Ovary (tissue), 7 donors: ENCODE measurements at regions not wholly inside any gene's neighbourhood (a gene's known extent, or its start where the extent isn't known, plus 50 kb on each side); places are given as distances from the start of the nearest gene placed in this dataset.

Experiments
- DNase-seq, 5 donors: peaks; one replicate each; pipeline ENCODE4 v3.0.0-alpha.2; 2019 to 2020
- H3K27ac ChIP-seq, 2 donors: fragments of 200-600 bp; one replicate each; pipeline versions ENCODE4 v1.5.1 to v1.8.0; 2019 to 2022
- H3K27me3 ChIP-seq: fragments of 200-600 bp; one replicate; pipeline ENCODE4 v1.8.0; 2022
- H3K36me3 ChIP-seq: fragments of 200-600 bp; sonication (generic); one replicate; pipeline ENCODE4 v1.5.1; 2019
- H3K4me1 ChIP-seq: one replicate; pipeline ENCODE4 v1.8.1; 2013; ENCODE audit warnings: mild to moderate bottlenecking, moderate library complexity; ENCODE audit not compliant: insufficient read depth
- H3K4me3 ChIP-seq: fragments of 200-600 bp; sonication (generic); one replicate; pipeline ENCODE4 v1.5.1; 2017
- H3K9me3 ChIP-seq, 2 donors: fragments of 200-600 bp in 1 of 2; sonication (generic) in 1 of 2; one replicate each; pipeline versions ENCODE4 v1.5.1 to v1.8.1; 2013 to 2019; ENCODE audit warnings: mild to moderate bottlenecking in 1 of 2, moderate library complexity in 1 of 2
- EP300 ChIP-seq: sonication (generic); formaldehyde crosslinking; IDR thresholded peaks from one replicate; pipeline ENCODE4 v1.6.1; 2017; ENCODE audit warnings: antibody characterized with exemption
- POLR2A ChIP-seq: fragments of 450-650 bp; IDR thresholded peaks from one replicate; pipeline ENCODE4 v1.6.1; 2017; ENCODE audit warnings: antibody characterized with exemption, mild to moderate bottlenecking, moderate library complexity
- WGBS, 3 donors: extraction: QIAGEN DNeasy Blood & Tissue Kit in 1 of 3; methylation state at CpG; one replicate each; pipeline versions ENCODE4 v1.1.5 to v1.1.7; 2013 to 2017; 5-methylcytosine and 5-hydroxymethylcytosine counted together
- intact Hi-C, 4 donors: fragments of 100-400 bp; cut with DNase I; formaldehyde crosslinking; loops; one replicate each; pipeline versions ENCODE4 v1.11.0 to v1.15.1; 2022 to 2023
- TF ChIP-seq, protein P1 (sequence below), 3 donors: fragments of 450-650 bp in 2 of 3; fragments of 200-600 bp in 1 of 3; IDR thresholded peaks; one replicate each; pipeline versions ENCODE4 v1.5.1 to v1.8.0; 2016 to 2022; ENCODE audit warnings: antibody characterized with exemption in 3 of 3, mild to moderate bottlenecking in 1 of 3
- donor health status: DM: no; HTN: no; CAD: no; lungs with moderate emphysema.
- donor health status: DM: no; HTN: no; CAD: no.
- donor health status: Bipolar disorder and iron deficiency.
- donor health status: DM: no; HTN: no; CAD: no.
- donor health status: DM: yes; HTN: yes; CAD: no.

DNA sequence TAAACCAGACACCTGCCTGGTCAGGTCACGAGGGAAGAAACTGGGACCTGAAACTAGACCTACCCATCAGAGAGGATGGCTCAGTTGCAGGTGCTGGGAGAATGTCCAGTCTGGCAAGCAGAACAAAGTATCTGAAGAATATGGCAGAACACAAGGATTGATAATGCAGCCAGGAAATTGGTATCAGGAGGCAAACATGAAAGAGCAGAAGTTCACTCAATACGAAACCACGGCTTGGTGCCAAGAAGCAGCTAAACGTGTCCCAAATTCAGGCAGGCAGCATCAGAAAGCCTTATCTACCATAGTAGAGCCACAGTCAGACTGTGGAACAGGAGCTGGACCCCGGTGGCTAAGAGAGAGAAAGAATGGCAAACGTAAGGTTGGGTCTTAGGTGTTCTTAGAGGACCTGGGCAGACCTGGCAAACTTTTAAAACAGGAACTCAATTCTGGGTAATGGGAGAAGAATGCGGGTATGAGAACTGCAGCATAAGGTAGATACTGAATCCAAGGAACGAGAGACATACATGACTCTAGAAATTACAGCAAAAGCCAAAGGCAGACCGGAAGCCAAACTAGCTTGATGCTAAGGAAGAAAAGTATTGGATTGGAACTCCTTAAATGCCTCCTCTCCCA, 169.0 kb upstream of the NECTIN3 start:
- no peak overlapping the region for H3K4me3 ChIP-seq

DNA sequence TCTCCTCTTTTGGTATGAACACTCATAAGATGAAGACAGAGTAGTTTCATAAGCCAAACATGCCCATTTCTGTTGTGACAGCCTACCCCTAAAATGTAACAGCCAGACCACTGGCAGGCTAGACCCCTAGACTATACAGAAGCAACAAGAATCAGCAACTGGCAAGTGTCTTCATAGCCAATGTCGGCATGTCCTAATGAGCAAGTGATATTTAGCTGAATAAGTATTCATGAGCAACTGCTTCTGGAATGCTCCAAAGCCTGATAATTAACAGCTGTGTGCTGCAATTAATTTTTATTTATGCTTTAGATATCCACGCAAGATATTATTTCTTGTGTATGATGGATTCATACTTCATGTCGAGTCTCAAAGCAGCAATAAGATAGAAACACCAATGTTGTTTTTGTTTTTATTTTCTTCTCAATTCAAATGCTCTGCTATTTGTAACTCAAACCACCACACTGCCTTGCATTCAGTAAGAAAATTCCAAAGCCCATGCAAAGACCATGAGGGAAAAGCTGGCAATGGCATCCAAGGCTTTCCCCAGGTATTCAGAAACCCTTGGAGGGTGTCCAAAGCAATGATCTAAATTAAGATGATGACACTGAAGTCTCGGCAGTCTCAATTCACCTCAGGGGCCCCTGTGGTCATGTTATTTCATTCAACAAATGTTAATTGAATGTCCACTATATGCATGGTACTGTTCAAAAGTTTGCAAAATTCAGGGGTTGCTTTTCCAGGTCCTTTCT, 167.7 kb upstream of the NECTIN3 start:
- no peaks in the 10 kb centered on the region for H3K4me1 ChIP-seq
- no peaks in the 10 kb centered on the region for H3K36me3 ChIP-seq
- intact Hi-C loops = no loop called here
- H3K27me3 ChIP-seq = no peaks in the 10 kb centered on the region
- 44 to 57% (median 48%) methylated on average over 4 of the region's 4 CpGs for WGBS, 3 donors
- no peaks in the 10 kb centered on the region for H3K9me3 ChIP-seq
- TF ChIP-seq POLR2A = no peak
- TF ChIP-seq EP300 = no peak
- TF ChIP-seq, protein P1, sequence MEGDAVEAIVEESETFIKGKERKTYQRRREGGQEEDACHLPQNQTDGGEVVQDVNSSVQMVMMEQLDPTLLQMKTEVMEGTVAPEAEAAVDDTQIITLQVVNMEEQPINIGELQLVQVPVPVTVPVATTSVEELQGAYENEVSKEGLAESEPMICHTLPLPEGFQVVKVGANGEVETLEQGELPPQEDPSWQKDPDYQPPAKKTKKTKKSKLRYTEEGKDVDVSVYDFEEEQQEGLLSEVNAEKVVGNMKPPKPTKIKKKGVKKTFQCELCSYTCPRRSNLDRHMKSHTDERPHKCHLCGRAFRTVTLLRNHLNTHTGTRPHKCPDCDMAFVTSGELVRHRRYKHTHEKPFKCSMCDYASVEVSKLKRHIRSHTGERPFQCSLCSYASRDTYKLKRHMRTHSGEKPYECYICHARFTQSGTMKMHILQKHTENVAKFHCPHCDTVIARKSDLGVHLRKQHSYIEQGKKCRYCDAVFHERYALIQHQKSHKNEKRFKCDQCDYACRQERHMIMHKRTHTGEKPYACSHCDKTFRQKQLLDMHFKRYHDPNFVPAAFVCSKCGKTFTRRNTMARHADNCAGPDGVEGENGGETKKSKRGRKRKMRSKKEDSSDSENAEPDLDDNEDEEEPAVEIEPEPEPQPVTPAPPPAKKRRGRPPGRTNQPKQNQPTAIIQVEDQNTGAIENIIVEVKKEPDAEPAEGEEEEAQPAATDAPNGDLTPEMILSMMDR (IDR thresholded peaks at IDR 0.05) = no peak
- no peak overlapping the region for H3K27ac ChIP-seq
- DNase-seq = no peak
- no peak overlapping the region for H3K4me3 ChIP-seq

More for the DNA sequence above, 169.0 kb upstream of the NECTIN3 start:
- no peak for DNase-seq
- Histone ChIP-seq H3K36me3 (no peaks in the 10 kb centered on the region), H3K4me1 (no peaks in the 10 kb centered on the region), H3K9me3 (no peaks in the 10 kb centered on the region), H3K27me3 (no peaks in the 10 kb centered on the region), H3K27ac (no peak overlapping the region)
- intact Hi-C loops = no loop called here
- WGBS, 3 donors = 82 to 88% (median 83%) methylated on average over 9 of the region's 9 CpGs
- no peak for TF ChIP-seq POLR2A

DNA sequence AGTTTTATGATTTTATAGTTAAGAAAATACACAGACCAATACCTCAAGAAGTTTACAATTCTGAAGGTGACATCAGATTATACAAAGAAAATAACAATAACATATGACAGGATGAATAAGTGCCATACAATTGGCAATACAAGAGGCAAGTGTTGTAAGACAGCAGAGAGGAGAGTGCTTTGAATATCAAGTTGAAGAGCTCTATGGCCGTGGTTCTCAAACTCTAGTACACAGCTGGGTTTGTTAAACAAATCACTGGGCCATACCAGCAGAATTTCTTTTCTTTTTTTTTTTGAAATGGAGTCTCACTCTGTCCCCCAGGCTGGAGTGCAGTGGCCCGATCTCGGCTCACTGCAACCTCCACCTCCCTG, 167.1 kb upstream of the NECTIN3 start:
- H3K36me3 ChIP-seq = no peaks in the 10 kb centered on the region
- no peak for DNase-seq
- H3K4me1 ChIP-seq = no peaks in the 10 kb centered on the region
- no peaks in the 10 kb centered on the region for H3K27me3 ChIP-seq
- H3K9me3 ChIP-seq = no peaks in the 10 kb centered on the region
- WGBS, 3 donors = 89 to 95% (median 91%) methylated on average over 3 of the region's 3 CpGs
- TF ChIP-seq POLR2A (no peak), EP300 (no peak)
- TF ChIP-seq, protein P1 (IDR thresholded peaks at IDR 0.05) = no peak
- no peak overlapping the region for H3K27ac ChIP-seq
- no peak overlapping the region for H3K4me3 ChIP-seq
- intact Hi-C loops = no loop called here

DNA sequence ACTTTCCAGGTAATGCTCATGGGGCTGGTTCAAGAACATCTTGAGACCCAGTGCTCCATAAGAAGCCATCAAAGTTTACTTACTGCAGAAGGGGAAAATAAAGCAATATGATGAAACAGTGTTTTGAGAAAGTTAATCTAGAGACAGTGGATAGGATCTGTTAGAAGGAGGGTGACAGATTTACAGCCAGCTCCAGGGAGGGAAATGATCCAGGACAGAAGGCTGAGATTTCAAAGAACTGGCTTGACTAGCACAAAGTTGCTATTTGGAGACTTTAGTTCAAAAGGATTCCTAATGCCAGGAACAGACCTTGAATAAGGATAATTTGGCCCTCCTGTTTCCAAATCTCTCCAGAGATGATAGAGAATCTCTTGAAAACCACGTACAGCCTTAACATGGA, 166.5 kb upstream of the NECTIN3 start:
- DNase-seq = no peak
- no peak overlapping the region for H3K4me3 ChIP-seq
- H3K36me3 ChIP-seq = no peaks in the 10 kb centered on the region
- TF ChIP-seq POLR2A (no peak), EP300 (no peak)
- TF ChIP-seq, protein P1 (IDR thresholded peaks at IDR 0.05) = no peak
- H3K27ac ChIP-seq = no peak overlapping the region
- WGBS, 3 donors = 33 to 41% (median 34%) methylated on average over 1 of the region's 1 CpG
- H3K27me3 ChIP-seq = no peaks in the 10 kb centered on the region
- no peaks in the 10 kb centered on the region for H3K4me1 ChIP-seq
- no peaks in the 10 kb centered on the region for H3K9me3 ChIP-seq
- intact Hi-C loops = no loop called here

DNA sequence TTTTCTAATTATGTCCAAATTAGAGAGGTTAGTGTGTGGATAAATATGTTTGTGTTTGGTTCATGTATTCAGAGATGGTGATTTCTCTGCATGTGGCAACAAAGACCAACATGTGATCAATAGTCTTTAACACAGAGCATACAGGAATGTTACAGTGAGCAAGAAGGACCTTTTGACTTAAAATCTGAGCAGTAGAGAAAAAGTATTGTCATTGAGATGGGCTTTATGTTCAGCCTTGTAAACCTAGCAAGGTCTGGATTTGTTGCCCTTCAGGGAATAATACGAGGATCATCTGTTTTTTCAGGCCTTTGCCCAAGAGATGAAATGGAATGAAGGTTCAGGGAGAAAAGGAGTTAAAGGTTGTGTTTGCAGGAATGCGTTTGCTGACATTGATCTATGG, 161.8 kb upstream of the NECTIN3 start:
- intact Hi-C loops = no loop called here
- H3K4me3 ChIP-seq = no peak overlapping the region
- TF ChIP-seq, protein P1 (IDR thresholded peaks at IDR 0.05) = no peak
- TF ChIP-seq EP300 = no peak
- TF ChIP-seq POLR2A = no peak
- no peaks in the 10 kb centered on the region for H3K4me1 ChIP-seq
- no peak for DNase-seq
- H3K9me3 ChIP-seq = no peaks in the 10 kb centered on the region
- no peaks in the 10 kb centered on the region for H3K36me3 ChIP-seq
- no peak overlapping the region for H3K27ac ChIP-seq
- WGBS, 3 donors = 52 to 59% (median 54%) methylated on average over 2 of the region's 2 CpGs
- H3K27me3 ChIP-seq = no peaks in the 10 kb centered on the region
